Uterus (tissue), 2 donors: ENCODE measurements at regions not wholly inside any gene's neighbourhood (a gene's known extent, or its start where the extent isn't known, plus 50 kb on each side); places are given as distances from the start of the nearest gene placed in this dataset.

Source experiments
- CTCF ChIP-seq, 4 experiments: fragments of 200-600 bp in 2 of 4; fragments of 450-650 bp in 2 of 4; sonication (generic) in 2 of 4; IDR thresholded peaks; one replicate each; pipeline ENCODE4 v1.5.1; 2016 to 2019; ENCODE audit warnings: antibody characterized with exemption in 4 of 4, mild to moderate bottlenecking in 2 of 4, moderate library complexity in 1 of 4
- POLR2A ChIP-seq, 2 donors: fragments of 450-650 bp; IDR thresholded peaks; one replicate each; pipeline ENCODE4 v1.6.1; 2016; ENCODE audit warnings: antibody characterized with exemption in 2 of 2, mild to moderate bottlenecking in 1 of 2, moderate library complexity in 1 of 2

GRCh38 chr6:165117806-165118205 lies 191.6 kb downstream of the C6orf118 start:
- TF ChIP-seq CTCF (IDR thresholded peaks at IDR 0.05) (no peak), POLR2A (IDR thresholded peaks at IDR 0.05) (no peak)
